ENCODE measurements at regions not wholly inside any gene's neighbourhood (a gene's known extent, or its start where the extent isn't known, plus 50 kb on each side); places are given as distances from the start of the nearest gene placed in this dataset.

DNA sequence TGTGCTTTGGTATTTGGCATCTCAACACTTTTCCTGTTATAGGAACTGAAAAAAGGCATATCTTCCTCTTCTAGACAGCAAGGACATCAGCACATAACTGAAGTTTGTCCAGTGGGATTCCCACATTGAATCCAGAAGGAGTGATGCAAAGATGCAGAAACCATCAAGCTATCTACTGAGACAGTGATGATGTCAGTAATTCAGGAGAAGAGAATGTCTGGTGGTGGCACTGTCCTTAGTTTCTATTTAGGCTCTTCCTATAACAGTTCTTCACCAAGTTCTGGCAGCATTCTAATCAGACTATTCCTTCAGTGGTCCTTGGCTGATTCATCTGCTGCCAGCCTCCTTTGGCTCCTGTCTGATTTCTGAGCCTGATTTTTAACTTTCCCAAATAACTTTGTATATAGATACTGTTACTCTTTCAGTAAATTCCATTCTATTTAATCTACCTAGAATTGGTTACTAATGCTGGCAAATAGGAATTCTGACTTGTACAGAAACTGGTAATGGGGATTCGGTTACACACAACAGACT, 56.6 kb upstream of the AGPS start:
- no peak overlapping the region for H3K27ac ChIP-seq
- no peak for DNase-seq (ENCODE audit: low spot score)
- 90% methylated on average over 1 of the region's 1 CpG for WGBS (ENCODE audit: low lambda C conversion rate, missing lambda C conversion rate)
- no peaks in the 10 kb centered on the region for H3K79me2 ChIP-seq
- H2AFZ ChIP-seq, result no peak overlapping the region
- H3K4me2 ChIP-seq, result no peak overlapping the region
- no peaks in the 10 kb centered on the region for H3K9me3 ChIP-seq (ENCODE audit: low read depth)
- TF ChIP-seq EZH2phosphoT487 (IDR thresholded peaks at IDR 0.05; ENCODE audit: low read depth, severe bottlenecking, unreplicated experiment) (no peak), EZH2 (IDR thresholded peaks at IDR 0.05; ENCODE audit: borderline replicate concordance) (no peak)
- TF ChIP-seq, protein P1, sequence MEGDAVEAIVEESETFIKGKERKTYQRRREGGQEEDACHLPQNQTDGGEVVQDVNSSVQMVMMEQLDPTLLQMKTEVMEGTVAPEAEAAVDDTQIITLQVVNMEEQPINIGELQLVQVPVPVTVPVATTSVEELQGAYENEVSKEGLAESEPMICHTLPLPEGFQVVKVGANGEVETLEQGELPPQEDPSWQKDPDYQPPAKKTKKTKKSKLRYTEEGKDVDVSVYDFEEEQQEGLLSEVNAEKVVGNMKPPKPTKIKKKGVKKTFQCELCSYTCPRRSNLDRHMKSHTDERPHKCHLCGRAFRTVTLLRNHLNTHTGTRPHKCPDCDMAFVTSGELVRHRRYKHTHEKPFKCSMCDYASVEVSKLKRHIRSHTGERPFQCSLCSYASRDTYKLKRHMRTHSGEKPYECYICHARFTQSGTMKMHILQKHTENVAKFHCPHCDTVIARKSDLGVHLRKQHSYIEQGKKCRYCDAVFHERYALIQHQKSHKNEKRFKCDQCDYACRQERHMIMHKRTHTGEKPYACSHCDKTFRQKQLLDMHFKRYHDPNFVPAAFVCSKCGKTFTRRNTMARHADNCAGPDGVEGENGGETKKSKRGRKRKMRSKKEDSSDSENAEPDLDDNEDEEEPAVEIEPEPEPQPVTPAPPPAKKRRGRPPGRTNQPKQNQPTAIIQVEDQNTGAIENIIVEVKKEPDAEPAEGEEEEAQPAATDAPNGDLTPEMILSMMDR (IDR thresholded peaks at IDR 0.05; ENCODE audit: poor library complexity), result no peak
- no peak overlapping the region for H3K4me3 ChIP-seq
- no peaks in the 10 kb centered on the region for H3K36me3 ChIP-seq (replicated peaks; ENCODE audit: insufficient read depth, low read depth)
- H3K4me1 ChIP-seq (ENCODE audit: insufficient read depth), result peaks cover 4% of the 10 kb centered on the region
- no peaks in the 10 kb centered on the region for H3K9me2 ChIP-seq (replicated peaks; ENCODE audit: insufficient read depth)
- no peaks in the 10 kb centered on the region for H3K27me3 ChIP-seq
- H4K20me1 ChIP-seq (ENCODE audit: insufficient read depth, poor library complexity, severe bottlenecking), result no peaks in the 10 kb centered on the region

DNA sequence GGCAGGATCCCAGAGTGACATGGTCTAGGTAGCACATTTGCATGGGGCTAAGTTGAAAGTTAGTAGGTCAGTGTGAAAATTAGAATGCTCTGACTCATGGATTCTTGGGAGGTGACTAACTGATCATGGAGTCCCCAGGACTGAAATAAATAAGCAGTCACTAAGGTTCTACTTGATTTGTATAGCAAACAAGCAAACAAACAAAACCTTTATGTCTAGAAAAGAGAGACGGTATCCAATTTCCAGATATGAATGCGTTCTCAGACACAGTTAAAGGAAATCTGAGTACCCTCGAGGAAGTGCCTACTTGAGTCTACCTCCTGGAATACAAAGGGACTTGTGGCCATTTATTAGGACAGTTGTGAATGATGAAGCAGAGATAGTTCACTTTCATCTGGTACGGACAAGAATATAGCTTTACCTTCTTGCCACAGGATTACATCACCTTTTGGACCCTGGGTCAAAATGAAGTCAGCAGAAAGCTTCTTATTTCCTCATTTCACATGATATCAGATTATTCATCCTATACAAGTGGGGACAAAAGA, 54.3 kb upstream of the AGPS start:
- H2AFZ ChIP-seq, result no peak overlapping the region
- no peaks in the 10 kb centered on the region for H3K4me1 ChIP-seq (ENCODE audit: insufficient read depth)
- 83% methylated on average over 4 of the region's 4 CpGs for WGBS (ENCODE audit: low lambda C conversion rate, missing lambda C conversion rate)
- peak overlapping the region; percentile 34 for H3K27ac ChIP-seq
- H3K36me3 ChIP-seq (replicated peaks; ENCODE audit: insufficient read depth, low read depth), result no peaks in the 10 kb centered on the region
- DNase-seq (ENCODE audit: low spot score), result no peak
- H3K27me3 ChIP-seq, result no peaks in the 10 kb centered on the region
- H3K9me2 ChIP-seq (replicated peaks; ENCODE audit: insufficient read depth), result no peaks in the 10 kb centered on the region
- no peaks in the 10 kb centered on the region for H3K79me2 ChIP-seq
- H3K4me3 ChIP-seq, result no peak overlapping the region
- H4K20me1 ChIP-seq (ENCODE audit: insufficient read depth, poor library complexity, severe bottlenecking), result no peaks in the 10 kb centered on the region
- TF ChIP-seq EZH2 (IDR thresholded peaks at IDR 0.05; ENCODE audit: borderline replicate concordance) (no peak), EZH2phosphoT487 (IDR thresholded peaks at IDR 0.05; ENCODE audit: low read depth, severe bottlenecking, unreplicated experiment) (no peak)
- TF ChIP-seq, protein P1 (IDR thresholded peaks at IDR 0.05; ENCODE audit: poor library complexity), result no peak
- no peaks in the 10 kb centered on the region for H3K9me3 ChIP-seq (ENCODE audit: low read depth)
- no peak overlapping the region for H3K4me2 ChIP-seq

DNA sequence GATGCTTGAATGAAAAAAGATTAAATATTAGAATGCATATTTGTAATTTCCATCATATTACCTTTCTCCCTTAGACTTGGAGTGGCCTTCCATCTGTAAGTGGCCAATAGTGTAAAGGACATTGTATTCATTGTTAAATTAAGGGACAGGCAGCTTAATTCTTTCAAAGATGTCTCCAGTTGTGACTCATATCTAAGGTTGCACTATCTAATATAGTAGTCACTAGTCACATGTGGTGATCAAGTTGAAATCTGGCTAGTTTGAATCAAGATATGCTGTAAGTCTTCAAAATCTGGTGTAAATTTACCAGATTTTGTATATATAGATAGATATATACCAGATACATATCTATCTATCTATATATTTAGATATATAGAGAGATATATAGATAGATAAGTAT, 52.4 kb upstream of the AGPS start:
- H3K4me2 ChIP-seq, result no peak overlapping the region
- H3K4me3 ChIP-seq, result no peak overlapping the region
- no peak for TF ChIP-seq EZH2 (IDR thresholded peaks at IDR 0.05; ENCODE audit: borderline replicate concordance)
- H3K79me2 ChIP-seq, result no peaks in the 10 kb centered on the region
- H4K20me1 ChIP-seq (ENCODE audit: insufficient read depth, poor library complexity, severe bottlenecking), result no peaks in the 10 kb centered on the region
- DNase-seq (ENCODE audit: low spot score), result no peak
- no peaks in the 10 kb centered on the region for H3K36me3 ChIP-seq (replicated peaks; ENCODE audit: insufficient read depth, low read depth)
- no peaks in the 10 kb centered on the region for H3K4me1 ChIP-seq (ENCODE audit: insufficient read depth)
- H2AFZ ChIP-seq, result no peak overlapping the region
- no peaks in the 10 kb centered on the region for H3K9me3 ChIP-seq (ENCODE audit: low read depth)
- no peaks in the 10 kb centered on the region for H3K9me2 ChIP-seq (replicated peaks; ENCODE audit: insufficient read depth)
- no peak overlapping the region for H3K27ac ChIP-seq
- no peaks in the 10 kb centered on the region for H3K27me3 ChIP-seq

DNA sequence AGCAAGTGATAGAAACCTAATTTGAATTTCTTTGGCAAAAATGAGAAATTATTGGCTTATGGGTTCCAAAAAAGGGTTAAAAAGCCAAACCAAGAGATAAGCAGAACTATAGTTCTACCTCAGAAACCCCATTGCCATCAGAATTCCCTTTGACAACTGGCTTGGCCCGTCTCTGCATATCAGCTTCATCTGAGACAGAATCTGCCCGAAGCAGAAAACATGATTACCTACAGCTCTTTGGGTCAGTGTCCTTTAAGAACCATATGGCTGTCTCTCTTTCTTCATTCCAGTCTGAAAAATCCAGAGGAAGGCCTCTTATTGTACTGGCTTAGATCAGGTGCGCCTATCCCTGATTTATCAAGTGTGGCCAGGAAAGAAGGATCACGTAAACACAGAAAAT, 49.8 kb upstream of the AGPS start:
- Histone ChIP-seq H3K79me2 (no peaks in the 10 kb centered on the region), H4K20me1 (ENCODE audit: insufficient read depth, poor library complexity, severe bottlenecking) (no peaks in the 10 kb centered on the region), H3K36me3 (replicated peaks; ENCODE audit: insufficient read depth, low read depth) (no peaks in the 10 kb centered on the region), H3K9me3 (ENCODE audit: low read depth) (no peaks in the 10 kb centered on the region), H3K27me3 (no peaks in the 10 kb centered on the region), H3K9me2 (replicated peaks; ENCODE audit: insufficient read depth) (no peaks in the 10 kb centered on the region), H3K4me2 (no peak overlapping the region), H3K27ac (no peak overlapping the region), H3K4me3 (no peak overlapping the region), H3K4me1 (ENCODE audit: insufficient read depth) (peaks cover 8% of the 10 kb centered on the region), H2AFZ (no peak overlapping the region)
- TF ChIP-seq, protein P1 (IDR thresholded peaks at IDR 0.05; ENCODE audit: poor library complexity), result no peak
- no peak for TF ChIP-seq EZH2 (IDR thresholded peaks at IDR 0.05; ENCODE audit: borderline replicate concordance)
- TF ChIP-seq EZH2phosphoT487 (IDR thresholded peaks at IDR 0.05; ENCODE audit: low read depth, severe bottlenecking, unreplicated experiment), result no peak
- DNase-seq (ENCODE audit: low spot score), result no peak
- 73% methylated on average over 4 of the region's 4 CpGs for WGBS (ENCODE audit: low lambda C conversion rate, missing lambda C conversion rate)
